ENCODE measurements at regions not wholly inside any gene's neighbourhood (a gene's known extent, or its start where the extent isn't known, plus 50 kb on each side); places are given as distances from the start of the nearest gene placed in this dataset.

DNA sequence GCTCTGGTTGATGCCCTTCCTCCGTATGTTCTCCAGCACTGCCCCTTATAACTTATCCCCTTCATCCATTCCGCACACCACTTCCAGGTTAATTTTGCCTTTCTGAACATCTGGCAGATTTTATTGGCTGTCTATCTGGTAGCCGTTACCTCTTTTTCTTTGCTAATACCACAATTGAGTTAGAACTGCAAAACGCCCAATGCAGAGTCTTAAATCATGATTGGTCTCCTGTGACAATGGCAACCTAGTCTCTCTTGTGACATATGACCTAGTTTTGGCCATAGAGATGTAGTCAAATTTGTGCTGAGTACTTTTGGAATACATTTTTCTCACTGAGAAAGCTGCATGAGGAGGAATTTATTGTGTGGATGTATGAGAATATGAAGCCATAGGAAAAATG, 365.7 kb upstream of the PRR16 start:
- TF ChIP-seq, protein P1, sequence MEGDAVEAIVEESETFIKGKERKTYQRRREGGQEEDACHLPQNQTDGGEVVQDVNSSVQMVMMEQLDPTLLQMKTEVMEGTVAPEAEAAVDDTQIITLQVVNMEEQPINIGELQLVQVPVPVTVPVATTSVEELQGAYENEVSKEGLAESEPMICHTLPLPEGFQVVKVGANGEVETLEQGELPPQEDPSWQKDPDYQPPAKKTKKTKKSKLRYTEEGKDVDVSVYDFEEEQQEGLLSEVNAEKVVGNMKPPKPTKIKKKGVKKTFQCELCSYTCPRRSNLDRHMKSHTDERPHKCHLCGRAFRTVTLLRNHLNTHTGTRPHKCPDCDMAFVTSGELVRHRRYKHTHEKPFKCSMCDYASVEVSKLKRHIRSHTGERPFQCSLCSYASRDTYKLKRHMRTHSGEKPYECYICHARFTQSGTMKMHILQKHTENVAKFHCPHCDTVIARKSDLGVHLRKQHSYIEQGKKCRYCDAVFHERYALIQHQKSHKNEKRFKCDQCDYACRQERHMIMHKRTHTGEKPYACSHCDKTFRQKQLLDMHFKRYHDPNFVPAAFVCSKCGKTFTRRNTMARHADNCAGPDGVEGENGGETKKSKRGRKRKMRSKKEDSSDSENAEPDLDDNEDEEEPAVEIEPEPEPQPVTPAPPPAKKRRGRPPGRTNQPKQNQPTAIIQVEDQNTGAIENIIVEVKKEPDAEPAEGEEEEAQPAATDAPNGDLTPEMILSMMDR (IDR thresholded peaks at IDR 0.05; ENCODE audit: low read depth, low read length) = no peak
- Histone ChIP-seq H3K9me3 (ENCODE audit: low read depth) (no peaks in the 10 kb centered on the region), H3K4me1 (ENCODE audit: low read depth) (no peaks in the 10 kb centered on the region), H3K27me3 (no peaks in the 10 kb centered on the region), H3K36me3 (no peaks in the 10 kb centered on the region), H3K4me3 (no peak overlapping the region), H3K27ac (no peak overlapping the region)
- no peak for DNase-seq (ENCODE audit: low read depth in 1 of 2, low spot score in 1 of 2)

DNA sequence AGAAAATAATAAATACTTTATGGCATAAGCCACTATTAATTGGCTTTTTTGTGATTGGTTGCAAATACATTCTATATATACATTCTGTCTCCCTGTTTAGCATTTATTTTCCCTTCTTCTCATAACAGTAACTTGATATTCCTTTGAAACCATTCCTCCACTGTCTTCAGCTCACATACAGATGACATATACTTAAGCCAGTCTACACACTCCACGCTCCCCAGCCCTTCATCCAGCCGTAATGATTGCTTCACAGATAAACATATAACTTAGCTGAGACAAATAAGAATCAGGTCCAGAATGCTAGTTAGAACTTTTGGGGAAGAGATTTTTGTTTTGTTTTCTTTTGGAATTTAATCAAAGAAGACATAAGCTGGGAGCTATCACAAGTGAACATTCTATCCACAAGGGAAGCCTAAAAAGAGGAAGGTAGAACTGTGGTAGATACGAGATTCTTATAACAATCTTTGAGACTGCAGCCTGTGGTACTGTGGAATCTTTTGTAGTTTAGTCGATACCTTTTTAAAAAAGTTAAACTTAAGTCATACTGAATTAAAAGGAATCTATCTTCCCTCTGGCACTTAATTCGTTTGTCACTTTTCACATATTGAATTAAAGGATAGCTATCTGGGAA, 365.1 kb upstream of the PRR16 start:
- H3K4me1 ChIP-seq (ENCODE audit: low read depth) = no peaks in the 10 kb centered on the region
- DNase-seq (ENCODE audit: low read depth in 1 of 2, low spot score in 1 of 2) = no peak
- H3K9me3 ChIP-seq (ENCODE audit: low read depth) = no peaks in the 10 kb centered on the region
- TF ChIP-seq, protein P1 (IDR thresholded peaks at IDR 0.05; ENCODE audit: low read depth, low read length) = no peak
- no peaks in the 10 kb centered on the region for H3K36me3 ChIP-seq
- H3K27ac ChIP-seq = no peak overlapping the region
- H3K27me3 ChIP-seq = no peaks in the 10 kb centered on the region
- no peak overlapping the region for H3K4me3 ChIP-seq

DNA sequence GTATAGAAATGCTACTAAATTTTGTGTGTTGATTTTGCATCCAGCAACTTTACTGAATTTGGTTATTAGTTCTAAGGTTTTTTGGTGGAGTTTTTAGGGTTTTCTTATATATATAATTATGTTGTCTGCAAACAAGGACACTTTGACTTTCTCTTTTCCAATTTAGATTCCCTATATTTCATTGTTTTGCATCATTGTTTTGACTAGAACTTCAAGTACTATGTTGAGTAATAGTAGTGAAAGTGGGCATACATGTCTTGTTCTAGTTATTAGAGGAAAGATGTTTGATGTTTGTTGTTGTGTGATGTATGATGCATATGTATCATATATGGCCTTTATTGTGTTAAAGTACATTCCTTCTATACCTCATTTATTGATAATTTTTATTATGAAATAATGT, 362.3 kb upstream of the PRR16 start:
- H3K27ac ChIP-seq = no peak overlapping the region
- TF ChIP-seq, protein P1 (IDR thresholded peaks at IDR 0.05; ENCODE audit: low read depth, low read length) = no peak
- no peaks in the 10 kb centered on the region for H3K4me1 ChIP-seq (ENCODE audit: low read depth)
- no peaks in the 10 kb centered on the region for H3K9me3 ChIP-seq (ENCODE audit: low read depth)
- H3K36me3 ChIP-seq = no peaks in the 10 kb centered on the region
- no peak for DNase-seq (ENCODE audit: low read depth in 1 of 2, low spot score in 1 of 2)
- H3K27me3 ChIP-seq = no peaks in the 10 kb centered on the region
- H3K4me3 ChIP-seq = no peak overlapping the region

DNA sequence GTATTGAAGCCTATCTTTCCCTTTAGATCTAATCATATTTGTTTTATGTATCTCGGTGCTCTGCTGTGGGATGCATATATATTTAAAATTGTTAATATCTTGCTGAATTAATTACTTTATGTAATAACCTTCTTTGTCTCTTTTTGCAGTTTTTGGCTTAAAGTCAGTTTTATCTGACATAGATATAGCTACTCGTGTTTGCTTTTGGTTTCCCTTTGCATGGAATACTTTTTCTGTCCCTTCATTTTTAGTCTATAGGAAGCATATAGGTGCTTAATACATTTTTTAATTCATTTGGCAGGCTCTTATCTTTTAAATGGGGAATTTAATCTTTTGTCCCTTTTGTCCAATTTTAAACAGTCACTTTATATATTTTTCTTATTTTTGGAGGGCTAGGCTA, 360.6 kb upstream of the PRR16 start:
- Histone ChIP-seq H3K4me1 (ENCODE audit: low read depth) (no peaks in the 10 kb centered on the region), H3K27ac (no peak overlapping the region), H3K27me3 (no peaks in the 10 kb centered on the region), H3K36me3 (no peaks in the 10 kb centered on the region), H3K4me3 (no peak overlapping the region), H3K9me3 (ENCODE audit: low read depth) (no peaks in the 10 kb centered on the region)
- TF ChIP-seq, protein P1 (IDR thresholded peaks at IDR 0.05; ENCODE audit: low read depth, low read length) = no peak
- no peak for DNase-seq (ENCODE audit: low read depth in 1 of 2, low spot score in 1 of 2)

DNA sequence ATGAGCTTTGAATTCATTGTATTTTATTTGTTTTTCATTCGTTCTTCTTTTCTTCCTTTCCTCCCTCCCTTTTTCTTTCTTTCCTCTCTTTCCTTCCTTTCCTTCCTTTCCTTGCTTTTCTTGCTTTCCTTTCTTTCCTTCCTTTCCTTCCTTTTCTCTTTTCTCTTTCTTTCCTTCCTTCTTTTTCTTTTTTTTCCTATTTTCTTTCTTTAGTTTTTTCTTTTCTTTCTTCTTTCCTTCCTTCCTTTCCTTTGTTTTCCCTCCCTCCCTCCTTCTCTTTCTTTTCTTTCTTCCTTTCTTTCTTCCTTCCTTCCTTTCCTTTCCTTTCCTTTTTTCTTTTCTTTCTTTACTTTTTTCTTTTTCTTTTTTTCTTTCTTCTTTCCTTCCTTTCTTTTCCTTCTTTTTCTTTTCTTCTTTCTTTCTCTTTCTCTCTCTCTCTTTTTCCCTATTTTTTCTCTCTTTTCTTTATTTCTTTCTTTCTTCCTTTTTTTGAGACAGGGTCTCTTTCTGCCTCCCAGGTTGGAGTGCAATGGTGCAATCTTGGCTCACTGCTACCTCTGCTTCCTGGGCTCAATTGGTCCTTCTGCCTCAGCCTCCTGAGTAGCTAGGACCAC, 357.1 kb upstream of the PRR16 start:
- H3K27ac ChIP-seq = no peak overlapping the region
- TF ChIP-seq, protein P1 (IDR thresholded peaks at IDR 0.05; ENCODE audit: low read depth, low read length) = no peak
- H3K4me1 ChIP-seq (ENCODE audit: low read depth) = no peaks in the 10 kb centered on the region
- no peak overlapping the region for H3K4me3 ChIP-seq
- H3K27me3 ChIP-seq = no peaks in the 10 kb centered on the region
- H3K36me3 ChIP-seq = no peaks in the 10 kb centered on the region
- H3K9me3 ChIP-seq (ENCODE audit: low read depth) = no peaks in the 10 kb centered on the region
- no peak for DNase-seq (ENCODE audit: low read depth in 1 of 2, low spot score in 1 of 2)

Data from cardiac muscle cell (in vitro differentiated cells and primary cell).